PFSK-1 (cell line): ENCODE measurements at regions not wholly inside any gene's neighbourhood (a gene's known extent, or its start where the extent isn't known, plus 50 kb on each side); places are given as distances from the start of the nearest gene placed in this dataset.

Experiments
- POLR2AphosphoS5 ChIP-seq: IDR thresholded peaks from 2 replicates; pipeline ENCODE4 v1.6.1; 2012; ENCODE audit warnings: low read depth, mild to moderate bottlenecking, control low read depth, low read length, moderate library complexity
- SIN3A ChIP-seq: IDR thresholded peaks from 2 replicates; pipeline ENCODE4 v1.6.1; 2012; ENCODE audit warnings: mild to moderate bottlenecking, low read length, moderate library complexity, borderline replicate concordance; ENCODE audit not compliant: insufficient read depth

GRCh38 chrX:40488296-40488695 lies 92.5 kb upstream of the ATP6AP2 start:
- no peak for TF ChIP-seq SIN3A
- no peak for TF ChIP-seq POLR2AphosphoS5
